H1 (cell line): ENCODE measurements at regions not wholly inside any gene's neighbourhood (a gene's known extent, or its start where the extent isn't known, plus 50 kb on each side); places are given as distances from the start of the nearest gene placed in this dataset.

Source experiments
- CTCF ChIA-PET: fragments of 300-600 bp; sonication (Branson Sonifier 250); formaldehyde crosslinking; loops from one replicate; lab custom pipeline; 2021; ENCODE audit not compliant: partially characterized antibody; lab: Charles Lee
- POLR2A ChIA-PET: fragments of 300-600 bp; sonication (Branson Sonifier 250); formaldehyde crosslinking; loops from one replicate; lab custom pipeline; 2021; ENCODE audit warnings: inconsistent platforms; ENCODE audit not compliant: partially characterized antibody; lab: Charles Lee
- DNase-seq, 2 experiments: peaks; one replicate each; pipeline versions ENCODE4 v3.0.0 to v3.0.0-alpha.2; 2010 to 2022; ENCODE audit warnings: low spot score in 2 of 2, low read depth in 1 of 2, mixed read lengths in 1 of 2
- FAIRE-seq: peaks from 2 replicates; lab custom pipeline; 2011; peaks lifted over from hg19 to GRCh38; lab: Jason Lieb, UNC
- H2AFZ ChIP-seq: 2 replicates; pipeline ENCODE4 v1.8.1; 2012; ENCODE audit warnings: low read length, inconsistent platforms
- H2AK5ac ChIP-seq: 2 replicates; pipeline ENCODE4 v1.6.1; 2013; ENCODE audit warnings: low read depth, low read length
- H2BK120ac ChIP-seq: replicated peaks from 2 replicates; pipeline ENCODE3; 2013; ENCODE audit warnings: low read depth, low read length, inconsistent platforms
- H2BK12ac ChIP-seq: 2 replicates; pipeline ENCODE4 v1.6.1; 2013; ENCODE audit warnings: low read depth, low read length
- H2BK15ac ChIP-seq: 2 replicates; pipeline ENCODE4 v1.6.1; 2013; ENCODE audit warnings: low read length
- H2BK20ac ChIP-seq: 2 replicates; pipeline ENCODE4 v1.6.1; 2013; ENCODE audit warnings: low read length
- H2BK5ac ChIP-seq: 2 replicates; pipeline ENCODE4 v1.6.1; 2013; ENCODE audit warnings: low read depth, low read length
- H3K14ac ChIP-seq: 2 replicates; pipeline ENCODE4 v1.6.1; 2013; ENCODE audit warnings: inconsistent platforms; ENCODE audit not compliant: insufficient read length
- H3K18ac ChIP-seq: 2 replicates; pipeline ENCODE4 v1.6.1; 2013; ENCODE audit warnings: low read length; ENCODE audit errors: extremely low read depth
- H3K23ac ChIP-seq: 2 replicates; pipeline ENCODE4 v1.6.1; 2013; ENCODE audit warnings: inconsistent platforms; ENCODE audit not compliant: insufficient read length
- H3K23me2 ChIP-seq: 2 replicates; pipeline ENCODE4 v1.6.1; 2013; ENCODE audit warnings: low read depth, low read length
- H3K27ac ChIP-seq: 2 replicates; pipeline ENCODE4 v1.6.1; 2011; ENCODE audit warnings: low read depth, low read length, inconsistent platforms
- H3K27me3 ChIP-seq, 4 experiments: replicated peaks in 1 of 4; 1 replicate in 1 of 4; 2 replicates in 3 of 4; pipeline versions ENCODE4 v1.6.1 to v1.8.1; 2011 to 2013; ENCODE audit warnings: low read length in 3 of 4, mild to moderate bottlenecking in 3 of 4, inconsistent platforms in 2 of 4, mixed read lengths in 2 of 4, moderate library complexity in 1 of 4; ENCODE audit not compliant: control insufficient read depth in 3 of 4, insufficient read depth in 3 of 4; ENCODE audit errors: extremely low read depth in 1 of 4
- H3K36me3 ChIP-seq, 4 experiments: 2 replicates each; pipeline versions ENCODE4 v1.6.1 to v1.8.1; 2011 to 2013; ENCODE audit warnings: mild to moderate bottlenecking in 4 of 4, low read length in 3 of 4, moderate library complexity in 2 of 4, control low read depth in 1 of 4, inconsistent platforms in 1 of 4; ENCODE audit not compliant: insufficient read depth in 4 of 4, control insufficient read depth in 2 of 4
- H3K4ac ChIP-seq: replicated peaks from 2 replicates; pipeline ENCODE3; 2013; ENCODE audit warnings: low read length, low read depth, mixed read lengths, inconsistent platforms; ENCODE audit not compliant: insufficient read length
- H3K4me1 ChIP-seq, 4 experiments: replicated peaks in 1 of 4; 1 replicate in 1 of 4; 2 replicates in 3 of 4; pipeline versions ENCODE4 v1.6.1 to v1.8.1; 2011 to 2013; ENCODE audit warnings: low read length in 3 of 4, inconsistent platforms in 2 of 4, mixed read lengths in 1 of 4; ENCODE audit not compliant: insufficient read depth in 4 of 4, control insufficient read depth in 3 of 4
- H3K4me2 ChIP-seq, 2 experiments: 2 replicates each; pipeline versions ENCODE4 v1.6.1 to v1.8.1; 2011 to 2013; ENCODE audit warnings: low read depth in 2 of 2, low read length in 2 of 2, control low read depth in 1 of 2, inconsistent platforms in 1 of 2, mild to moderate bottlenecking in 1 of 2; ENCODE audit not compliant: insufficient read depth in 1 of 2
- H3K4me3 ChIP-seq, 4 experiments: fragments of 200-600, 300-600 bp in 1 of 4; sonication (generic), shearing (Covaris generic), sonication (Bioruptor Twin) in 1 of 4; 2 replicates each; pipeline versions ENCODE4 v1.5.1 to v1.8.1; 2011 to 2016; ENCODE audit warnings: low read length in 4 of 4, low read depth in 3 of 4, control low read depth in 2 of 4, inconsistent platforms in 2 of 4, mild to moderate bottlenecking in 2 of 4, mixed read lengths in 1 of 4, moderate library complexity in 1 of 4; ENCODE audit not compliant: insufficient read depth in 2 of 4; ENCODE audit errors: extremely low read depth in 1 of 4
- H3K56ac ChIP-seq: replicated peaks from 2 replicates; pipeline ENCODE3; 2013; ENCODE audit warnings: low read depth, mild to moderate bottlenecking, mixed read lengths, low read length, inconsistent platforms; ENCODE audit not compliant: insufficient read length
- H3K79me1 ChIP-seq: 2 replicates; pipeline ENCODE4 v1.6.1; 2013; ENCODE audit warnings: low read depth, low read length, control low read depth
- H3K79me2 ChIP-seq, 2 experiments: 2 replicates each; pipeline versions ENCODE4 v1.6.1 to v1.8.1; 2012 to 2013; ENCODE audit warnings: low read length in 2 of 2, mild to moderate bottlenecking in 2 of 2, inconsistent platforms in 1 of 2; ENCODE audit not compliant: insufficient read depth in 2 of 2, control insufficient read depth in 1 of 2
- H3K9ac ChIP-seq, 4 experiments: replicated peaks in 1 of 4; 1 replicate in 1 of 4; 2 replicates in 3 of 4; pipeline versions ENCODE4 v1.6.1 to v1.8.1; 2011 to 2013; ENCODE audit warnings: low read depth in 3 of 4, low read length in 3 of 4, control low read depth in 2 of 4, mild to moderate bottlenecking in 2 of 4, moderate library complexity in 2 of 4, inconsistent platforms in 1 of 4; ENCODE audit errors: extremely low read depth in 1 of 4
- H3K9me3 ChIP-seq, 2 experiments: 2 replicates each; pipeline versions ENCODE4 v1.6.1 to v1.8.1; 2012 to 2013; ENCODE audit warnings: mild to moderate bottlenecking in 2 of 2, moderate library complexity in 2 of 2, control low read depth in 1 of 2, inconsistent platforms in 1 of 2, low read depth in 1 of 2, low read length in 1 of 2, mixed read lengths in 1 of 2; ENCODE audit not compliant: insufficient read depth in 2 of 2
- H4K20me1 ChIP-seq, 2 experiments: replicated peaks in 1 of 2; 2 replicates each; pipeline versions ENCODE3 to v1.8.1; 2011 to 2013; ENCODE audit warnings: inconsistent platforms in 2 of 2, low read length in 2 of 2, mild to moderate bottlenecking in 1 of 2; ENCODE audit not compliant: insufficient read depth in 2 of 2, control insufficient read depth in 1 of 2
- H4K5ac ChIP-seq: 2 replicates; pipeline ENCODE4 v1.6.1; 2013; ENCODE audit warnings: low read length, low read depth, mixed read lengths, inconsistent platforms; ENCODE audit not compliant: insufficient read length
- H4K8ac ChIP-seq: 2 replicates; pipeline ENCODE4 v1.8.0; 2013; ENCODE audit warnings: mild to moderate bottlenecking, moderate library complexity, low read length, inconsistent platforms; ENCODE audit not compliant: insufficient read depth; ENCODE audit errors: extremely low read depth
- H4K91ac ChIP-seq: replicated peaks from 2 replicates; pipeline ENCODE3; 2013; ENCODE audit warnings: low read length, mixed read lengths, inconsistent platforms; ENCODE audit not compliant: insufficient read length
- ASH2L ChIP-seq: fragments of 200-600, 300-600 bp; sonication (generic); IDR thresholded peaks from one replicate; pipeline ENCODE4 v1.7.1; 2017; ENCODE audit warnings: low read length
- EGR1 ChIP-seq: IDR thresholded peaks from 2 replicates; pipeline ENCODE4 v1.6.1; 2011; ENCODE audit warnings: low read depth, low read length, borderline replicate concordance
- GTF2F1 ChIP-seq: IDR thresholded peaks from 2 replicates; pipeline ENCODE4 v1.6.1; 2012; ENCODE audit warnings: low read depth, low read length, improper control_type of control experiment, borderline replicate concordance
- HDAC2 ChIP-seq, 2 experiments: fragments of 300-600 bp in 1 of 2; sonication (generic) in 1 of 2; IDR thresholded peaks; 2 replicates each; pipeline ENCODE4 v1.6.1; 2011 to 2012; ENCODE audit warnings: low read depth in 2 of 2, low read length in 2 of 2, mild to moderate bottlenecking in 2 of 2, moderate library complexity in 2 of 2, borderline replicate concordance in 1 of 2, inconsistent platforms in 1 of 2
- SP1 ChIP-seq: IDR thresholded peaks from 2 replicates; pipeline ENCODE4 v1.6.1; 2011; ENCODE audit warnings: low read depth, low read length
- TAF1 ChIP-seq: IDR thresholded peaks from 2 replicates; pipeline ENCODE4 v1.6.1; 2011; ENCODE audit warnings: mild to moderate bottlenecking, low read depth, low read length
- TCF12 ChIP-seq: IDR thresholded peaks from 2 replicates; pipeline ENCODE4 v1.6.1; 2011; ENCODE audit warnings: low read depth, mild to moderate bottlenecking, low read length
- YY1 ChIP-seq: IDR thresholded peaks from 2 replicates; pipeline ENCODE4 v1.6.1; 2011; ENCODE audit warnings: low read depth, mild to moderate bottlenecking, low read length
- WGBS, 2 experiments: shearing (Covaris generic) in 1 of 2; methylation state at CpG; one replicate each; pipeline versions ENCODE4 v1.1.6 to v1.1.7; 2013 to 2015; ENCODE audit warnings: low lambda C conversion rate in 2 of 2, mixed read lengths in 2 of 2, inconsistent platforms in 1 of 2, low coverage in 1 of 2, missing lambda C conversion rate in 1 of 2; ENCODE audit not compliant: insufficient replicate concordance in 2 of 2, insufficient coverage in 1 of 2, insufficient read length in 1 of 2; ENCODE audit errors: extremely low coverage in 1 of 2, missing lambda C conversion rate in 1 of 2; 5-methylcytosine and 5-hydroxymethylcytosine counted together

GRCh38 chr16:54772400-54772799 is 158.3 kb upstream of the IRX5 start:
- no peak for DNase-seq
- no peaks in the 10 kb centered on the region for H3K4me1 ChIP-seq
- H3K79me2 ChIP-seq = no peaks in the 10 kb centered on the region
- POLR2A ChIA-PET = no interaction called here
- H3K27me3 ChIP-seq = no peaks in the 10 kb centered on the region
- no peak overlapping the region for H3K23ac ChIP-seq
- H3K4me3 ChIP-seq = no peak overlapping the region
- no peak overlapping the region for H4K5ac ChIP-seq
- H3K4me2 ChIP-seq = no peak overlapping the region
- no peak overlapping the region for H2BK12ac ChIP-seq
- WGBS, 2 experiments = 94% methylated on average over 4 of the region's 4 CpGs; no CpG with 5 or more reads in 1 of the 2 experiments
- H3K9ac ChIP-seq = no peak overlapping the region
- H3K23me2 ChIP-seq = no peaks in the 10 kb centered on the region
- no peak overlapping the region for H3K14ac ChIP-seq
- no peak for FAIRE-seq
- H3K27ac ChIP-seq = no peak overlapping the region
- no peak overlapping the region for H2AFZ ChIP-seq
- H4K91ac ChIP-seq = no peak overlapping the region
- no peak overlapping the region for H2BK20ac ChIP-seq
- H3K79me1 ChIP-seq = no peaks in the 10 kb centered on the region
- CTCF ChIA-PET = no interaction called here
- H4K20me1 ChIP-seq = no peaks in the 10 kb centered on the region
- no peak overlapping the region for H3K18ac ChIP-seq
- H4K8ac ChIP-seq = no peak overlapping the region
- no peak overlapping the region for H2BK120ac ChIP-seq
- no peak overlapping the region for H3K4ac ChIP-seq
- no peak overlapping the region for H2BK5ac ChIP-seq
- H3K9me3 ChIP-seq = no peaks in the 10 kb centered on the region
- no peak overlapping the region for H3K56ac ChIP-seq
- H3K36me3 ChIP-seq = no peaks in the 10 kb centered on the region
- no peak overlapping the region for H2BK15ac ChIP-seq
- no peak overlapping the region for H2AK5ac ChIP-seq
- TF ChIP-seq HDAC2 (IDR thresholded peaks at IDR 0.05; ENCODE audit: borderline replicate concordance in 1 of 2, low read depth in 2 of 2, low read length in 2 of 2) (no peak), YY1 (no peak), ASH2L (no peak), EGR1 (no peak), TAF1 (no peak), TCF12 (no peak), GTF2F1 (no peak), SP1 (no peak)
